Ureter (tissue), 1 donor: ENCODE measurements at regions not wholly inside any gene's neighbourhood (a gene's known extent, or its start where the extent isn't known, plus 50 kb on each side); places are given as distances from the start of the nearest gene placed in this dataset.

Experiments
- DNase-seq: peaks from one replicate; pipeline ENCODE4 v3.0.0-alpha.2; 2020; ENCODE audit warnings: low spot score
- donor health status: DM: yes; HTN: yes; CAD: no.

DNA sequence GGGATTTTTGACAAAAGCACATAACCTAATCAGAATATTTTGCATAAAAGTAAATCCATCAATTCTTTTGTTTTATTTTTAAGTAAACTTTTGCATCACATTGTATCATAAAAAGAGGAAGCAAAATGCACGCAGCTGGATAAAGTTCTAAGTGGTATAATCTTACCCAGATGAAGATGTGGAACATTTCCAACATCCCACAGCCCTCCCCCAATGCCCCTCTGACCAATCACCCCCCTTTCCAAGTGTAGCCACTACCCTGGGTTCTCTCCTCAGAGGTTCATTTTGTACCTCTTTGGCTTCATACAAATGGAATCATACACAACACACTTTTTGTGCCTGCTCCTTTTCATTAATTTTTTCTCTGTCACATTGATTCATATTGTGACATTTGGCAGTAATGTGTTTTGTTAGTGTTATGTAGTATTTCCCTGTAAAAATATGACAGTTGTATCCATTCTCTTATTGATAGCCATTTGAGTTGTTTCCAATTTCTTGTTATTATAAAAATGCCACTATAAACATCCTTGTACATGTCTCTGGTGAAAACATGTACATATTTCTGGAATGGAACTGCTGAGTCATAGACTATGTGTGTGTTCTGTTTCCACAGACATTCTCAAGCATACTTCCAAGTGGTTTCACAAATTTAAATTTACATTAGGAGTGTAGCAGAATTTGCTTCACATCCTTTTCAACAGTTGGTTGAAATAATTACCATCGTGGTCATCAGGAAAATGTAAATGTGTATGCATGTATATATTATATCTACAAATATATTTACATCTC lies 92.9 kb upstream of the SYNDIG1 start:
- no peak for DNase-seq

DNA sequence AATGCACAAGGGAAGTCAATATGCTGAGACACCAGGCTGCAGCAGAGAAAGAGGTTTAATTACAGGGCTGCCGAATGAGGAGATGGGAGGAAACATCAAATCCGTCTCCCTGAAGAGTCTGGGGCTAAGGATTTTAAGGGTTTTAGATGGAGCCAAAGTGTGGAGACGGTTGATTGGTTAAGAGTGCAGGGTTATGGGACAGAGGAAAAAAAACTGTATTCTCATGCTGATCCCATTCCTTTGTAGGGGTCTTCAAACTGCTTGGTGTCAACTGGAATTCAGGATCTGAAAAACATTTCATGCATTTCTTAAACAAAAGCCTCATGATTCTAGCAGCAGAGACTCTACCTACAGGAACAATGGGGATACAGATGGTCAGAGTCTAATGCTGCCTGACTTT lies 96.1 kb upstream of the SYNDIG1 start:
- no peak for DNase-seq

DNA sequence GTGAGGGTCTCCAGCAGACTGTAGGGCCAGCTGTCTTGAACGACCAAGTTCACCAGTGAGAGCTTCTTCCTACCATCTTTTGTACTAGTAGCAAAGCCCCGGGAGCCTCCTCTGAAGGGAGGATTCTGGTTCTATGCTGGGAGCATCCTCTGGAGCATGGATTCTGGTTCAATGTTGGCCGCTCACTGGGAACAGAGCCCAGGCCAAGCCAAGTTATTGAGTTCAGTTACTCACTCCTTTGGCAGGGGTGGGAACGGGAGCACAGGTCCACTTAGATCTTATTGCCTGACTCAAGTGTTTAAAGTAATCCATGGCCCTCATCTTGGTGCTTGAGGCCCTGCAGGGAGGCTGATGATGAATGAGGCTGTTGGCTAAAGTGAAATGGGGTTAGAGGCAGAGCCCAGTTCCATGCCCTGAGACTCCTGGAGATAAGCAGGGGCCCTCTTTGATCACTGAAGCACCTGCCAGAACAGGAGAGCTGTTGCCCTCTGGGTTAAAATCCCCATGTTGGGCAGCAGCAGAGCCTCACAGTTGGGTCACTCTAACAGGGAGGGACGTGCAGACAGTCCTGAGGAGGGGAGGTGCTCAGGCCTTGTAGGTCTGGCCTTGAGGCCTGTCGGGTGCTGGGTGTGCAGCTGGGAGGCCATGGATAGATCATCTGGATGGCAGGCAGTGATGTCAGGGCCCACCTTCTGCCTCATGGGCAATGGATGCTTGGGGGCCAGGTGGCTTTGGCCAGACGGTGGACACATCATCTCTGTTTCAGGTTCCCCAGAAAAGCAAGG lies 98.3 kb upstream of the SYNDIG1 start:
- no peak for DNase-seq

DNA sequence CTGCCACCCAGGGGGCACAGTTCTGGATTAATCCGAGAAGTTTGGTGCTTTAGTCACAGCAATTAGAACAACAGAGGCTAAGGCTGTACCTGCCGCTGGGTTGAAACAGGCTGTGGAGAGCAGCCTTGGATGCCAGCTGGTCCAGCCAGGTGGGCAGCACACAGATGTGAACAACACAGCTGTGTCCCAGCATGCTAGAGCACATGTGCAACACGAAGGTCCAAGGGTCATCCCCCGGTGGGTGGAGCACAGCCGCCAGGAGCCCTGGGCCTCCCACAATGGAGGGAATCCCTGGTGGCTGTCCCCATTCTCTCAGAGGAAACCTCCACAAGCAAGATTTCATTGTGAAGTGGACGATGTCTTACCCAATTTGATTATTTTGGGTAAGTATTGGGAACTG lies 99.2 kb upstream of the SYNDIG1 start:
- DNase-seq, result no peak

DNA sequence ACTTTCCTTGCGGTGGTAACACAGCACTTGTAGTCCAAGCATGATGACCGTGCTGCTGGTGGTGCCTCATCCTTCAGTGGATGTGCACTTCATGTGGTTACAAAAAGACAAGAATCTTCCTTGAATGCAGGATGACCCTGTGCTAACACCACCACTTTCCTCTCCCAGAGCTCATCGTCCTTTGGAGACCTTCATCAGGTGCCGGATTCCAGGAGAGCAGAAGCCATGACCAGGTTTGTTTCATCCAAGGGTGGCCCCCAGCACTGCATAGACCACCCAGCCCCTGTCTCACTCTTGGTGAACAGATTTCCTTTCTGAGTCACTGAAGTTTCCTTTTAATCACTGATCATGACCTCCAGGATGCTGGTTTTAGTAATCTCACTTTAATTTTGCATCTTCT lies 101.2 kb upstream of the SYNDIG1 start:
- DNase-seq, result no peak

DNA sequence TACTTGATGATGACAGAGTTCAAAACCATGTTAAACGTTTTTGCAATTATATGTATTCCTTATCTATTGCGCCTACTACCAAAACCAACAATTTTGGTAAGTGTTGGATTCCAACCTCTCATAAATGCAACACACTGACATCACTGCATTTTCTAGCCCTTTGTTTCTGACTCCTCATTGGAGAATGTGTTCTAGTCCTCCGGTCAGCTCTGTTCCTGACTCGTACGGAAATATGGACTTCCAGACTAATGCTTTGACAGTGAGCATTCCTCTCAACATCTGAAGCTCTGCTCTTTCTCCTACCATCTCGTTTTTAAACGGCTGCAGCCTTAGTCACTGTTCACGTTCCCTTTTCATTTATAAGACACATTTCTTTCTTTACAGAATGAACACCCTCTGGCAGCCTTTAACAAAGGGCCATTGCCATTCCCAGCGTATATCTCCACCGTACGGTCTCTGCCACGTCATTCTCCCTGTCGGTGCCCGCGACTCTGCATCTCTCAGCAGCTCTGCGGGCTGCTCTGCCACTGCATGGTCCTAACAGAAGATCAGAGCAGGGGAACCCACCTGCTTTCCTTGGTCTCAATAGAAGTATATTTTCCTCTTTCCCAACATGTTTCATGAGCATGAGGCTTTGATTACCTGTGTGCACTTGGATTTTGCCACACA lies 103.0 kb upstream of the SYNDIG1 start:
- no peak for DNase-seq

DNA sequence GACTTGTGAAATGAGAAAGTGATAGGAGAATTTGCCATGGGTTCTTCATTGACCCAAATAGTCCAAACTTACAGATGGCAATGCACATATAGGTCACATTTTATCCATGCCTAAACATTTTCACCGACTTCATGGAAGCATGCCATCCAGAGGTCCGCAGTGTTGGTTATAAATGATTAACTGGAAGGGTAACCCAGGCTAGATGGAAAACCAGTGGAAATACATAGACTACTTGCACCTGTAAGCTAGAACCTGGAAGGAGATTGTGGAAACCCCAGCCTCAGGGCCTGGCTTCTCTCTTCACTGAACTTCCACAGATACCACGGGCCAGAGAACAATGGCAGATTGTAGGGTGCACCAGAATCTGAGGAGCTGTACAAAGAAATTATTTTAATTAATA lies 103.8 kb upstream of the SYNDIG1 start:
- no peak for DNase-seq

DNA sequence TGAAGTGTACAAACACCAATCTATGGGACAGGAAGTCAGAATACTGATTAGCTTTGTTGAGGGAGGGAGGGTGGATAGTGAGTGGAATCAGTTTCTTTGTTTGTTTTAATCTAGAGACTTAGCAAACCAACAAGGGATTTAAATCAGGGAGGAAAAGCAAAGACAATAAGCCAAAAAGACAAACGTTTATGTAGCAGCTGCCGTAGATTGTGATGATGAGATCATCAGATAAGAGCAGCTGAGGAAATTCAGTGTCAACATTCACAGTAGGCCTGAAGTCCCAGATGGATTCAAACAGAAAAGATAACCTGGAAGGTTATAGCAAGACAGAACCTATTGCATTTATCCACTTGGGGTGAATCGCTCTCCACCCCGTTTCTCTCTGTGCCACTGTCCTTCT lies 104.9 kb upstream of the SYNDIG1 start:
- no peak for DNase-seq

DNA sequence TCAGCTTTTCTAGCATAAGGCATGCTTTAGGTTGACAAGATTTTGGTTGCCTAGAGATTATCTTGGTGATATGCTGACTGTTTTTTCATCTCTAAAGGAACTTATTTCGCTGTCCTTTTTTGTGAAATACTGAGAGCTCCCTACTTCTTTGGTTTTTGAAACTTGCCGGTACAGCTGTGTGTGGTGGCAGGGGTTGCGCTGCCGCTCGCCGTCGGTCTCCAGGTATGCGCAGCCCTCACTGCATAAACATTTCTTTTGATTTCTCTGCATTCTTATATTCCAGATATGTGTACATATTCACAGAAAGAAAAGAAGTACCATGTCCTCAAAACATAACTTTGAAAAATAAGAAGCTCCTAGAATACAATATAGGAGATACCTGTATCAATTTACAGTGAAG lies 106.4 kb upstream of the SYNDIG1 start:
- DNase-seq, result no peak

DNA sequence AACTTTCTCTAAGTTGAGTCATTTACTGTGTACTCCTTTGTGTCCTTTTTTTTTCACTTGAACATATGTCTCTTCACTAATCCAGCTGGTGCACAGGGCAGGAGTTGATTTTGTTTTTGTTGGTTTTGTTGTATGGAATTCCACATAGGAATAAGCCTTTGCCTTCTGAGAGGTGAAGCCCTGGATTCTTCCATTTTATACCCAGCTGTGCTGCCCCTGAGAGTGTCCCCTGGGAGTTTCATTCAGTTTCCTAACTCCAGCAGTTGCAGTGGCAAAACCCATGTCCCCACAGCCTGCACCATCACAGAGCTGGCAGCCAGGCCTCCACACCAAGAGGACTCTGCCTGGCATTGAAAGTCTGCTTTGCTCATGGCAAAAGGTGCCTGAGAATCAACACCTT lies 107.3 kb upstream of the SYNDIG1 start:
- no peak for DNase-seq

DNA sequence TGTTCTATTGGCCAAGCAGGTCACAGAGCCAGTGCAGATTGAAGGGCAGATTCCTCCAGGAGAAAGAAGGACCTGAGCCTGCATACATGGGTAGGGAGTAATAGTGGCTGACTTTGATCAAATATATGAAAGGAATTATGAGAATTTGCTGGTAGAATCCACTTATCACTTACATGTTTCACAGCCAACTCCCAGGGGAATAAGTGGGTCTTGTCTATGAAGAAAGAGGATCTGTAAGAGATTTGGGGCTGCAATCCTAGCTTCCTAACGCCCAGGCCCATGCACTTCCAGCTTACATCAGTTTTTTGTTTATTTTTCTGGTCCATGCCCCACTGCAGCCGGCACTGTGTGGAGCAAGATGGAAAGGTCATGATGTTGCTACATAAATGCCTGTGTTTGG lies 107.9 kb upstream of the SYNDIG1 start:
- DNase-seq, result no peak

DNA sequence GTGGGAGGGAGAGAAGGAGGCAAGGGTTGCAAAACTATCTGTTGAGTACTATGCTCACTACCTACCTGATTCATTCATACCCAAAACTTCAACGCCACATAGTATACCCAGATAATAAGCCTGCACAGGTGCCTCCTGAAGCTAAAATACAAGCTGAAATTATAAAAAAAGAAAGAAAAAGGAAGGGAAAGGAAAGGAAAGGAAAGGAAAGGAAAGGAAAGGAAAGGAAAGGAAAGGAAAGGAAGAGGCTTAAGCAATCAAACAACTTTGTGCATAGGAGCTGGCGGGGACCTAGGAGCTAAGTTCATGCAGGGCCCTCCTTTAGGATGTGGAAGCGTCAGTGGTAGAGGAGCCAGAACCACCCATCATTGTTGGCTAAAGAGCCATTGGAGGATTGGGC lies 108.9 kb upstream of the SYNDIG1 start:
- no peak for DNase-seq

DNA sequence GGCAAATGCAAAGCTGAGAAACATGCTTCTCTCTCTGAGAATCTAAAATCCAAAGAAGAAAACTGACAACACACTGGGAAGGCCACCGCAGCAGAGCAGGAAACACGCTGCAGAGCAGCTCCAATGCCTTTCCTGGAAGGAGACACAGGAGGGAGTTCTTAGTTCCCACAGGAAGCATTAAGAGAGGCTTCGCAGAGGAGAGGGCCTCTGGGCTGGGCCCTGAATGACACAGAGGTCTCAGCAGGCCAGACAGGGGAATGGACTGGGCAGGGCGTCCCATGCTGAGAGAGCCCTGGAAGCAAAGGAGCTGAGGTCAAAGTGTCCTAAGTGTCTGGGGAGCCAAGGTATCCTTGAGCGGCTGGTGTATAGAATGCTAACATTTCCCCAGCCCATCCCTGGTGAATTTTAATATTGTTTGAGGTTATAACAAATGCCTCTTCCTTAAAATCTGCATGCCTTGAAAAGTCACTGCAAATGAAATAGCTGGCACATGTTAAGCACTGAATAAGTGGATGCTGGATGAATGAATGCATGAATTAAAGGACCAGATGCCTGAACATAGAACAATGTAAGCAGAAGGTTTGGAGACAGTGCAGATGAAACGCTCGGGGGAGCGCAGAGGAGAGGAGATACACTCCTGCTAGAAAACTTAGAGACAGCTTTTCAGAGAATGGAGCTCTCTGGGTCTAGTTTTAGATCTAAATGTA lies 110.0 kb upstream of the SYNDIG1 start:
- DNase-seq, result no peak

DNA sequence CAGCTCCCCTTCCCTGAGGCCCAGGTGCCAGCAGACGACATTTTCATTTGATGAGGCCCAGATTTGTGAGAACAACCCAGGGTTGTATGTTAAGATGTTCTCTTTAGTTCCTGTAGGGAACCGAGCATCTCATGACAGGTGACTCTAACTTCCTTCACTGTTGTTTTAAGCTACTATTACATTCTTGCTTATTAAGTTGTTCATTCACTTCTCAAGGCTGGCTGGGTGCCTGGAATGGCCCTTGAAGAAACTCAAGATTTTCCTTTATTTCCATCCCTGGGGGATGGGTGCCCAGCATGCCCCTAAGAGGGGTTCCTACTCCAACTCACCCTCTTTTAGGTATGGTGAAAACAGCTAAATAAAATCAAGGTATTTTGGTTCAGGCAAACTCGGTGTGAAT lies 111.5 kb upstream of the SYNDIG1 start:
- no peak for DNase-seq

DNA sequence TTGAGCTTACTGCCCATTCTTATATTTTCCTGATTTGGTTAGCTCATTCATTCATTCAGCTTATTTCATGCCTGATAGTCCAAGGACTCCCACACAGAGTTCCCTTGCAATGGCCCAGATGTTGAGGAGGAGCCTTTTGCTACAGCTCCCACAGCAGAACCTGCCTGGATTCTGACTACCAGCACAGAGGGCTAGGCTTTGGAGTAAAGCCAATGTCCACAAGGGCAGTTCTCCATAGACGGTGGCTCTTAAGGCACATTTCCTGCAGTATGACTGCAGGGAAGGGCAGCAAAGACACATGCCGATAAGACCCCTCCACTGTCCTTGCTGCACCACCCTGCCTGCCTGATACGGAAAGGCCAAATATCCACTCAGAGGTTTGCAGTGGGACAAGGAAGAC lies 112.3 kb upstream of the SYNDIG1 start:
- no peak for DNase-seq

DNA sequence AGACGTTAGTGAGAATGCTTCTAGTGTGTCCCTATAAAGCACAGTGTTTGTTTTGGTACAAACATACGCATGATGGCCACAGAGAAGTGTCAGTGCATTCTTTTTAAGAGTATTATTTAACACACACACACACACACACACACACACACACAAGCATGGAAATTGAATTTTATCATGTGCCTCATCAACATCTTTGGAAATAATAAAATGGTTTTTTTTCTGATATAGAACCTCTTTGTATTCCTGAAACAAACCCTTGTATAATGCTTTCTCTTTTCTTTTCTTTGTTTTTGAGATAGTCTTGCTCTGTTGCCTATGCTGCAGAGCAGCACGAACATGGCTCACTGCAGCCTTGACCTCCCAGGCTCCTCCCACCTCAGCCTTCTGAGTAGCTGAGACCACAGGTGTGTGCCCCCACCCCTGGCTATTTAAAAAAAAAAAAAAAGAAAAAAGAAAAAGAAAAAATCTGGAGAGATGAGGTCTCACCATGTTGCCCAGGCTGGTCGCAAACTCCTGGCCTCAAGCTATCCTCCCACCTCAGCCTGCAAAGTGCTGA lies 116.2 kb upstream of the SYNDIG1 start:
- no peak for DNase-seq

DNA sequence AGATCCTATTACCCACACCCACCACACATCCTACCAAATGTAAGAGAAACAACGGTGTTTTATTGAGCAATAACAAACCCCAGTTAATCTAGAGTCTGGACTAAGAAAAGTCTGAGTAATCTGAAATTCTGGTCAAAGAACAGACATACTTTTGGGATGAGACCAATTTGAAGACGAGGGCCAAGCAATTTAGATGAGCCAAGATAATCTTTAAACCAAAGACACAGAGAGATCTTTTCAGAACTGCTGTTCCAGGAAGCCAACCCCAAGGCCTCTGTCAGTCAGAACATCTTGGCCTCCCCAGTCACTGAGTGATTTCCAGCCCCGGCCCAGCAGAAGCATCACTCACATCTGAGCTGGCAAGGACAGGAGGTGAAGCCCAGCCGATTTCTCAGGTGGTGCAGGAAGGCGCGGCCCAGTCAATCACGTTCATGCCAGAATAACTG lies 118.5 kb upstream of the SYNDIG1 start:
- DNase-seq, result no peak

DNA sequence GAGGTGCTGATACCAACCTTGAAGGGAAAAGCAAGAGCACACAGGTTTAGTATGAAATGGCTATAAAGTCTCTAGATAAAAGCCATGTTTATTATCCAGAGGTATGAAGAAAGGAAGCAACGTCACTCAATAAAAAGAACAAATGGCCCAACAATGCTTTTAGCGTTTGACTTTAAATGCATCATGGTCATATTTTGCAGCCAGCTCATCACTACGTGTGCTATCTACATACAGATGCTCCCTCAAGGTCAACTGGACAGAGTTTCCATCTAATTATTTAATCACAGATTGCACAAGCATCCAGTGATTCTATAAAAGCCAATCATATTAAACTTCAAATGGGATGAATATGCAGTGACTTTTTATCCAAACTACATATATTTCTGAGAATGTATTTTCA lies 127.6 kb upstream of the SYNDIG1 start:
- no peak for DNase-seq

DNA sequence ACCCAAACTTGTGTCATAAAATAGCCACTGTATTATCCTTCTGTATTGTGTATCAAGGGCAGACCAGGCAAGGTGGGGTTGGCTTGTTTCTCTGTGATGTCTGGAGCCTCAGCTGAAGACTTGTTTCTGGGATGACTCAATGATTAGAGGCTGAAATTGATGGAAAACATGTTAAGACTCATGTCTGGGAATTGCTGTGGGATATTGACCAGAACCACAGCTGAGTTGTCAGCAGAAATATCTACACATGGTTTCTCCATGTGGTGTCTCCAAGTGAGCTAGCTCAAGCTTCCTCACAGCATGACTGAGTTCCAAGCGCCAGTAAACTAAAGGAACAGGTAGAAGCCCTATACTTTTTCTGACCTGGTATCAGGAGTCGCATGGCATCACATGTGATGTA lies 128.5 kb upstream of the SYNDIG1 start:
- DNase-seq, result no peak

DNA sequence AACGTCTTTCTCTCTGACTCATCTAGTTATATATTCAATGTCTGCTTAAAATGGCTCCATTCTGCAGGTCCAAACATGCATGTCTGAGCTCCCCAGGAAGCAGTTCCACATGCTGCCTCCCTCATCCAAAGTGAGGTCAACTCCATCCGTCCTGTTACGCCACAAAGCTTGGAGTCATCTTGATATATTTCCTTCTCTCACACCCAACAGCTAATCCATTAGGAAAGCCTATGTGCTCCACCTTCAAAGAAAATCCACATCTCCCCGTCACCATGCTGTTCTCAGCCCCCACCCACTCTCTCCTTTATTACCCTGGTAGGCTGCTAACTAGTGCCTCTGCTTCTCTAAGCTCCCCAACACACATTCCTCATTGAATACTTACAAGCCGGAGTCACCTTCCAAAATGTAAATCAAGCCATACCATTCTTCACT lies 130.2 kb upstream of the SYNDIG1 start:
- no peak for DNase-seq

DNA sequence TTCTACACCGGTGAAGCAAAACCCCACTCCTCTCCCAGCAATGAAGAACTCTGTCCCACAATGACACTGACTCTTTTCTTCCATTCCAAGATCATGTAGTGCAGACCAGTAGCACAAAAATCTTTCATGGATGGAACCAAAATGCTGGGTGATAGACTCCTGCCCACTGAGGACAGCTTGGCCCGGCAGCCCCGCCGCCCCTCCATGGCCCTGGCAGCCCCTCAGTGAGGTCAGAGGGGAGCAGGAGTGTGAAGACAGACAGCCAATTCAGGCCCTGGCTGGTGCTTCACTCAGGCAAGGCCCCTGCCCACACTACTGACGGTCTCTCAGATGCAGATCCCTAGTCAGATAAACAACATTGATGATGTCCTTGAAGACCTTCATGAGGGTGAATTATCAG lies 131.9 kb upstream of the SYNDIG1 start:
- DNase-seq, result no peak

DNA sequence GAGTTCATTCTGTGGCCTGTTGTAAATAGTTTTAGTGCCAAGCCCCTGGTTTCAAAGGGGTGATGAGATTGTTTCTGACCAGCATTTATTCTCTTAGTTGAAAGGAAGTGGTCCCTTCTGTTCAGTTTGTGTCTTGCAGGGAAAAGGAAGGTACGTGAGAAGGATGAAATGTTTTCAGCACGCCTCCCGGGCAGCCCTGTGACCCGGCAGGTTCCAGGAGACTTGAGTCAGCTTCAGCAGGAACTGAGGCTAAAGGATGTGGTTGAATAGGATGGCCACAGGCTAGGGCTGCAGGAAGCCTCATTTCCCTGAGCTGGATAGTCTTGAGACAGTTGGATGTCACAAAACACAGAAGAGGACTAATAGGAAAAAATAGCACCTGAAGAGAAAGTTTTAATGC lies 132.4 kb upstream of the SYNDIG1 start:
- DNase-seq, result no peak
